ENCODE measurements at regions not wholly inside any gene's neighbourhood (a gene's known extent, or its start where the extent isn't known, plus 50 kb on each side); places are given as distances from the start of the nearest gene placed in this dataset.

DNA sequence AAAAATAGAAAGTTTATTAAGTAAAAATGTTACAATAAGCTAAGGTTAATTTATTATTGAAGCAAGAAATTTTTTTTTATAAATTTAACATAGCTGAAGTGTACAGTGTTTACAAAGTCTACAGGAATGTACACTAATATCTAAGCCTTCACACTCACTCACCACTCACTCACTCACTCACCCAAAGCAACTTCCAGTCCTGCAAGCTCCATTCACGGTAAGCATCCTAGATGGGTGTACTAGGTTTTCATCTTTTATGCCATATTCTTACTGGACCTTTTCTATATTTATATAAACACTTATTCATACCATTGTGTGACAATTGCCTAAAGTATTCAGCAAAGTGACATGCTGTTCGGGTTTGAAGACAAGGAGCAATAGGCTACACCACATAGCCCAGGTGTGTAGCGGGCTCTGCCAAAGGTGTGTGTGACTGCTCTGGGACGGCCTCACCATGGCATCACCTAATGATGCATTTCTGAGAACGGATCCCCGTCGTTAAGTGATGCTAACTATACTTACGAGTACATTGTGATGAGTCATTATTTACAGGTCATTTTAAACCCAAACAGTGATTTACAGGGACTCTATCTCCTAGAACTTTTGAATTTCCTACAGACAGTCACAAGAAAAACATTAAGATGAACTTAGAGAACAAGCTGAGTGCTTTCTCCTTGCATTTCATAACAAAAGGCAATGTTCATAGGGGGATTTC, 76.3 kb upstream of the ID2 start:
- DNase-seq (ENCODE audit: low spot score): no peak
- Histone ChIP-seq H3K27ac (ENCODE audit: low read depth in 1 of 2, low read length in 2 of 2) (no peak overlapping the region), H3K4me3 (ENCODE audit: low read depth in 1 of 3, low read length in 3 of 3) (no peak overlapping the region), H3K27me3 (ENCODE audit: control insufficient read depth in 4 of 4, insufficient read depth in 4 of 4, low read length in 3 of 4) (no peaks in the 10 kb centered on the region), H3K36me3 (ENCODE audit: control insufficient read depth in 4 of 4, insufficient read depth in 3 of 4, low read depth in 1 of 4, low read length in 3 of 4) (no peaks in the 10 kb centered on the region), H3K9me3 (ENCODE audit: control insufficient read depth in 4 of 4, low read length in 3 of 4) (no peaks in the 10 kb centered on the region), H3K4me1 (ENCODE audit: control insufficient read depth in 4 of 4, insufficient read depth in 4 of 4, low read length in 3 of 4) (peaks cover 0 to 13% (median 9%) of the 10 kb centered on the region in 4 donors), H3K9ac (ENCODE audit: low read depth in 1 of 2, low read length in 2 of 2) (no peak overlapping the region)
- TF ChIP-seq FOXA1 (IDR thresholded peaks at IDR 0.05) (no peak), EGR1 (IDR thresholded peaks at IDR 0.05; ENCODE audit: low read depth in 2 of 2) (no peak), FOXA2 (IDR thresholded peaks at IDR 0.05) (no peak), SP1 (IDR thresholded peaks at IDR 0.05) (no peak), REST (IDR thresholded peaks at IDR 0.05) (no peak)
- TF ChIP-seq, protein P1, sequence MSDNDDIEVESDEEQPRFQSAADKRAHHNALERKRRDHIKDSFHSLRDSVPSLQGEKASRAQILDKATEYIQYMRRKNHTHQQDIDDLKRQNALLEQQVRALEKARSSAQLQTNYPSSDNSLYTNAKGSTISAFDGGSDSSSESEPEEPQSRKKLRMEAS (IDR thresholded peaks at IDR 0.05): no peak
- 86% methylated on average over 8 of the region's 8 CpGs for WGBS

- H3K27me3 ChIP-seq (ENCODE audit: control insufficient read depth in 4 of 4, insufficient read depth in 4 of 4, low read length in 3 of 4): no peaks in the 10 kb centered on the region
- no peak overlapping the region for H3K4me3 ChIP-seq (ENCODE audit: low read depth in 1 of 3, low read length in 3 of 3)
- 98% methylated on average over 8 of the region's 8 CpGs for WGBS
- no peak for DNase-seq (ENCODE audit: low spot score)
- no peaks in the 10 kb centered on the region for H3K36me3 ChIP-seq (ENCODE audit: control insufficient read depth in 4 of 4, insufficient read depth in 3 of 4, low read depth in 1 of 4, low read length in 3 of 4)
- H3K4me1 ChIP-seq (ENCODE audit: control insufficient read depth in 4 of 4, insufficient read depth in 4 of 4, low read length in 3 of 4): peaks cover 0 to 14% (median 9%) of the 10 kb centered on the region in 4 donors
- no peak overlapping the region for H3K27ac ChIP-seq (ENCODE audit: low read depth in 1 of 2, low read length in 2 of 2)
- H3K9ac ChIP-seq (ENCODE audit: low read depth in 1 of 2, low read length in 2 of 2): no peak overlapping the region
- no peak for TF ChIP-seq HNF4G (IDR thresholded peaks at IDR 0.05)
- TF ChIP-seq FOXA2 (IDR thresholded peaks at IDR 0.05): no peak
- TF ChIP-seq GABPA (IDR thresholded peaks at IDR 0.05 in 1 of 2, conservative IDR thresholded peaks at IDR 0.05 in 1 of 2): no peak
- no peak for TF ChIP-seq NR2F2 (IDR thresholded peaks at IDR 0.05)
- TF ChIP-seq FOXA1 (IDR thresholded peaks at IDR 0.05): no peak
- TF ChIP-seq, protein P2, sequence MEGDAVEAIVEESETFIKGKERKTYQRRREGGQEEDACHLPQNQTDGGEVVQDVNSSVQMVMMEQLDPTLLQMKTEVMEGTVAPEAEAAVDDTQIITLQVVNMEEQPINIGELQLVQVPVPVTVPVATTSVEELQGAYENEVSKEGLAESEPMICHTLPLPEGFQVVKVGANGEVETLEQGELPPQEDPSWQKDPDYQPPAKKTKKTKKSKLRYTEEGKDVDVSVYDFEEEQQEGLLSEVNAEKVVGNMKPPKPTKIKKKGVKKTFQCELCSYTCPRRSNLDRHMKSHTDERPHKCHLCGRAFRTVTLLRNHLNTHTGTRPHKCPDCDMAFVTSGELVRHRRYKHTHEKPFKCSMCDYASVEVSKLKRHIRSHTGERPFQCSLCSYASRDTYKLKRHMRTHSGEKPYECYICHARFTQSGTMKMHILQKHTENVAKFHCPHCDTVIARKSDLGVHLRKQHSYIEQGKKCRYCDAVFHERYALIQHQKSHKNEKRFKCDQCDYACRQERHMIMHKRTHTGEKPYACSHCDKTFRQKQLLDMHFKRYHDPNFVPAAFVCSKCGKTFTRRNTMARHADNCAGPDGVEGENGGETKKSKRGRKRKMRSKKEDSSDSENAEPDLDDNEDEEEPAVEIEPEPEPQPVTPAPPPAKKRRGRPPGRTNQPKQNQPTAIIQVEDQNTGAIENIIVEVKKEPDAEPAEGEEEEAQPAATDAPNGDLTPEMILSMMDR (IDR thresholded peaks at IDR 0.05; ENCODE audit: low read depth, low read length, missing input control): no peak
- no peak for TF ChIP-seq RAD21 (IDR thresholded peaks at IDR 0.05)
- TF ChIP-seq RXRA (IDR thresholded peaks at IDR 0.05): no peak
- TF ChIP-seq, protein P3, sequence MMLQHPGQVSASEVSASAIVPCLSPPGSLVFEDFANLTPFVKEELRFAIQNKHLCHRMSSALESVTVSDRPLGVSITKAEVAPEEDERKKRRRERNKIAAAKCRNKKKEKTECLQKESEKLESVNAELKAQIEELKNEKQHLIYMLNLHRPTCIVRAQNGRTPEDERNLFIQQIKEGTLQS (IDR thresholded peaks at IDR 0.05): no peak
- no peaks in the 10 kb centered on the region for H3K9me3 ChIP-seq (ENCODE audit: control insufficient read depth in 4 of 4, low read length in 3 of 4)
Measured at GRCh38 chr2:8606226-8606625, 75.6 kb upstream of the ID2 start.
